ENCODE measurements at regions not wholly inside any gene's neighbourhood (a gene's known extent, or its start where the extent isn't known, plus 50 kb on each side); places are given as distances from the start of the nearest gene placed in this dataset.
"Not testable (repeated sequence)": the region's sequence is repeated elsewhere in the genome, so short reads cannot be mapped to it uniquely, and the experiment has no call there.

GRCh38 chr13:90448466-90449037 is 898.9 kb upstream of the MIR17HG start:
- peak; percentile 15 for DNase-seq (ENCODE audit: low read depth)

- DNase-seq (ENCODE audit: low read depth) = no peak
These were observed 894.1 kb upstream of the MIR17HG start for GRCh38 chr13:90453342-90453741.

DNA sequence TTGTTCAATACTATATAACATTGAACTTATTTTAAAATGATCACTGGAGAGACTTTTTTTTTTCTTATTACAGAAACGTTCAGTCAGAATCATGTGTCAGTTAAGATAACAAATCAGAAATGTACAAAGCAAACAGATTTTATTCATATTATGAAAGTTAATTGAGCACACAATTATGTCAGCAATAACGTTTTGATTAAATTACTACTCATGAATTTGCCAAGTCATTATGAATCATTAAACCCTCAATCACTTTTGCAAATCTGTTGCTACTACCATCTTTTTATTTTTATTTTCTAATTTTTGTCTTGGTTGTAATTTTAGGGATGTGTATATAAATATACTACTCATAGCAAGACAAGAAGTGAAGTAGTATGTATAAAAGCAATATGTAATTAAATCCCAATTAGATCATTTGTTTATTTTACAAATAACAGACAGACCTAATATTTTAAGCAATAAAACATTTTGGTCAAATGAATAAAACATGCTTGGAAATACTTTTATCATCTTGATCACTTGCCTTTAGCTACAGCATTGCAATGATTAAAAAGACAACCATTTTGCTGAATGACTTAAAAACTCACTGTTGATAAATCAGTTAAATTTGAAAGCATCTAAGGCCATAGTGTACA is 893.4 kb upstream of the MIR17HG start:
- no peak for DNase-seq (ENCODE audit: low read depth)

- DNase-seq (ENCODE audit: low read depth) = no peak
These were observed 892.4 kb upstream of the MIR17HG start for GRCh38 chr13:90455067-90455466.

DNA sequence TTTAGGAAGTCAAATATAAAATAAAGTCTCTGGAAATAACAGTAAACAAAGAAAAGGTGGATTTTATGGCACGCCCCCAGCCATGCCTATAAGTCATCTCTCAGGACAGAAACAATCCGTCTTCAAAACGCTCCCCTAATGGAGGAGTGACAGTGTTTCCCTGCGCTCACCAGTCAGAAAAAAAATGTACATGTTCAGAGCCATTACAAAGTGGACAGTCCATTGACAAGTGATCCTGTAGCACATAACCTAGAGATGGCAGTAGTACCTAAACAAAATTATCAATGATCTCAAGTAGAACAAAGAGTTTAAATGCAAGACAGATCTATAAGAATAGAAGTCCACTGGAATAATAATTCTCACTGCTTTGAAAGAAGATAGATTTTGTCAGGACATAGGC is 891.7 kb upstream of the MIR17HG start:
- peak; percentile 14 for DNase-seq (ENCODE audit: low read depth)

DNA sequence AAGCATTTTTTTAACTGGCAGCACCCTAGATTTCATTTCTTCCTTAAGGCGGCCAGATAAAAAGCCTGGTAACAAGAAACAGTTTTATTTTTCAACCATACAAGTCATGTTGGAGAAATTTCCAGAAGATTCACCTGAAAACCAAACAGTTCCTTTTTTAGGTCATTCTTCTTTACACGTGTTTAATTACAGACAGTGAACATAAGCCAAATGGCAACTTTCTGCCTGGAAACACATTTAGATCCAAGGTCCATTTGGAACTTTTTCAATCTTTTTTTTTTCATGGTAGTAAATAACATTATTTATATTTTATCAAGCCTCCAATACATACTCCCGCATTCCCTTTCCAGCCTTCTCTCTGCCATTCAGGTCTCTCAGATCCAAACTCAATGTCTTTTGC is 886.1 kb upstream of the MIR17HG start:
- no peak for DNase-seq (ENCODE audit: low read depth)

GRCh38 chr13:90477216-90477615 is 870.3 kb upstream of the MIR17HG start:
- no peak for DNase-seq (ENCODE audit: low read depth)

DNA sequence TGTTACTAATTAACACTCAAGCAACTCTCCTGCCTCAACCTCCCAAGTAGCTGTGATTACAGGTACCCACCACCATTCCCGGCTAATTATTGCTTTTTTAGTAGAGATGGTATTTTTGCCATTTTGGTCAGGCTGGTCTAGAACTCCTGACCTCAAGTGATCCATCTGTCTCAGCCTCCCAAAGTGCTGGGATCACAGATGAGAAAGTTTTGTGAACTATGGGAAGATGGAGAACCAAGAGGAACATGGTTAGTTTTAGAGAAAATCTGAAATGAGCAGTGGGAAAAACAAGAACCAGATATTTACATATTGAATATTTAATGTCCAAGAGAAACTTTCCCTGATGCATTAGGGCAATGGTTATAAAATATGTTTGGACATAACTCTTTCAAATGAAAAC is 863.6 kb upstream of the MIR17HG start:
- no peak for DNase-seq (ENCODE audit: low read depth)

DNA sequence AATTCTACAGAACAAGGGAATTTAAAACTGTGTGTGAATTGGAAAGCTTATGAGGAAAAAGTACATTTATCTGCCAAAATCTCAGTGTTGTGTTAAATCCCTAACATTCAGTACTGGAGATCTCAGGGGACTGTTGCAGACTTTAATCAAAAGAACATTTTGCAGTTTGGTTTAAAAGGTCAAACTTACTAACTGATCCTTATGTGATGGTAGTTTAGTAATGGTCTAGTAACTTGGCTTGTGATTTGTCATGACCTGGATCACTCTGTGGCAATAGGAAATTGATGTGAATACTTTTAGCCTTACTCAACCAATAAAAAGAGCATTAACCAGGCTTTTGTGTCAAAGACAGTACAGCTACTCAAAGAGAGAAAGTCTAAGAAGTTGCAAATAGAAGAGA is 862.1 kb upstream of the MIR17HG start:
- DNase-seq (ENCODE audit: low read depth) = peak; percentile 71

GRCh38 chr13:90492872-90493271 is 854.6 kb upstream of the MIR17HG start:
- DNase-seq (ENCODE audit: low read depth) = no peak

DNA sequence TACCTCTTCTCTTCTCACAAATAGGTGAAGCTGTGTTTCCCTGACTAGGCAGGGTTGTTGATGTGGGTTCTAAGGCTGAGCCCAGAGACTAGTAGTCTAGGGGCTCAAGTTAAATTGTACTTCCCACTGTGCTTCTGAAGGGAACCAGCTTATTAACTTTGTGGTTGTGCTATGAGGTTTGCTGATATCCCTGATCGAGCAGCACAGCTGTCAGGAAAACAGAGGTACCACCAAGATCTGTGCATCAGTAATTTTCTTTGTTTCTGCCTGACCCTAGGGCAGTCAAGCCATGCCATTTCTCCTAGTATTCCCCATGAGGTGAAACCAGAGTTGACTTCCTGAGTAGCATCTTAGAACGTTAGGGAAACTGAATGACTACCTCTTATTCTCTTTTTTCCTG is 853.8 kb upstream of the MIR17HG start:
- no peak for DNase-seq (ENCODE audit: low read depth)

DNA sequence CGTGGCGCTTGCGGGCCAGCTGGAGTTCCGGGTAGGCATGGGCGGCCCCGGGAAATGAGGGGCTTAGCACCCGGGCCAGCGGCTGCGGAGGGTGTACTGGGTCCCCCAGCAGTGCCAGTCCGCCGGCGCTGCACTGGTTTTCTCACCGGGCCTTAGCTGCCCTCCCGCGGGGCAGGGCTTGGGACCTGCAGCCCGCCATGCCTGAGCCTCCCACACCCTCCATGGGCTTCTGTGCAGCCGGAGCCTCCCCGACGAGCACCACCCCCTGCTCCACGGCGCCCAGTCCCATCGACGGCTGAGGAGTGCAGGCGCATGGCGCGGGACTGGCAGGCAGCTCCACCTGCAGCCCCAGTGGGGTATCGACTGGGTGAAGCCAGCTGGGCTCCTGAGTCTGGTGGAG is 852.6 kb upstream of the MIR17HG start:
- not testable (repeated sequence) for DNase-seq (ENCODE audit: low read depth)

DNA sequence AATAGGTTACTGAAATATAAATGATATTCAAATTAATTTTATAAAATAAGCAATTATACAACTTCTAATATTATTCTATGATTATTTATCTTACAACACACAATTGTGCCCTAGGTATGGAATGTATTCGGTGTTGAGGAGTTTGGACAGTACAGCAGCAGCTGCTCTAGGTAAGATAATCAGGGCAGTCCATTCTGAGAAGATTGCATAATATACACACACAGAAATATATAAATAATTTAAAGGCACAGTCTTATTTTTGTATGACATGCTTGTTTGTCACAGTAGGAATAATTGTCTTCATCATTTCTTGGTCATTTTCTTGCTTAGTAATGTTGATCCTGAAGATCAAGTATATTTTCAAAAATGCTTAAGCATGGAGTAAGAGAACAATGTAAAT is 849.4 kb upstream of the MIR17HG start:
- no peak for DNase-seq (ENCODE audit: low read depth)

GRCh38 chr13:90498816-90499215 is 848.7 kb upstream of the MIR17HG start:
- DNase-seq (ENCODE audit: low read depth) = no peak

DNA sequence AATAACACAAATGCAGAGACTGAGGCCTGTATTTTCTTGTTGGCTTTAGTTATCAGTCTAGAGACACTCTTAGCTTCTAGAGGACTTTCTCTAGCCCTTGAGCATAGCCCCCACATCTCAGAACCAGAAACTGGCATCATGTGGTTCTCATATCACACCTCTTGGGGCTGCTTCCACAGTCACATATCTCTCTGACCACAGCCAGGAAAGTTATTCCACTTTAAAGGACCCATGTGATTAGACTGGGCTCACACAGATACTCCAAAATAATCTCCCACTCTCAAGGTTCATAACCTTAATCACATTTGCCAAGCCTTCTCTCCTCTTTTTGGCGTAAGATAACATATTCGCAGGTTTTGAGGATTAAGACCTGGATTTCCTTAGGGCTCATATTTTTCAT is 846.9 kb upstream of the MIR17HG start:
- DNase-seq (ENCODE audit: low read depth) = no peak

DNA sequence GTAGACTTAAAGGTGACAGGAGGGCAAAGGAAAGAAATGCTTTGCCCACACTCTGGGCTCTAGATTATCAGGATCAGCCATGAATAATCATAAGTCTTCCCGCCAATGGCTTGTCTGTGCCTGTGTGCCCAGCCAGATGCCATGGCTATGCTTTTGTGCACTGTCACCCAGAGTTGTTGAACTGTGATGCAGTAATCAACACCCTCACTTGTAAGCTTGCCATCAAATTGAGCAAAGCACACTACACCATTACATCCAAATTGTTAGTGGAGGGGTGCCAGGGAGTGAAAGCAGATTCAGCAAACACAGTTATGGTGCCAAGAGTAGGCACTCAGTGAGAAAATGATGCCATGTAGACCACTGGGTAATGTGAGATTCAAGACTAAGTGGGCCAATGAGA is 845.3 kb upstream of the MIR17HG start:
- no peak for DNase-seq (ENCODE audit: low read depth)

DNA sequence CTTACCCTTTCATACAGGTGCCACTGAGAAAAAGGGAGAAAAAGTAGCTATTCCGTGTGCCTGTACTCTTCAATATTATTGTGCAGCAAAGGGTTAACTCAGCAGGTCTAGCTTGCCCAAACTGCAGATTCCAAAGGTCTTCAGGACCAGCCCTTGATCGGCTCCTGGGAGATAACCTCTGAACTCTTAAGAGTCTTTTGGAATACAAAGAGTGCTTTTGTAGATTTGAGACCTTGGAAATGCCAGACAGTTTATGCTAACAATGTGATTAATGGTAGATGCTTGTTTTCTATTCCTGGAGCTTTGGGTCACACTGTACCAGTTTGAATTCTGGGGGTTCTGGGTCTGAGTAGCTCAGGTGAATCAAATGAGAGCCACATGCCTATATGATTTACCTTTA is 844.7 kb upstream of the MIR17HG start:
- no peak for DNase-seq (ENCODE audit: low read depth)

DNA sequence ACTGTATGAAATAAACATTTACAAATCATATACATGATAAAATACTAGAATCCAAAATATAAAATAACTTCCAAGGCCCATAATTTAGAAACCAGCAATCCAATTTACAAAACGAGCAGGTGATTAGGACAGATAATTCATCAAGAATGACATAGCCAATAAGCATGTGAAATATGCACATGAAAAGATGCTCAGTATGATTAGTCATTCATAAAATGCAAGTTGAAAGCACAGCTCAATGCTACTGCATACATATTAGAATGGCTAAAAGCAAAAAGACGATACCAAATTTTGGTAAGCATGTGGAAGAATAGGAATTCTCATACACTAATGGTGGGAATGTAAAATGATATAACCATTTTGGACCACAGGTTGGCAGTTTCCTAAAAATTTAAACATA is 837.2 kb upstream of the MIR17HG start:
- peak; percentile 19 for DNase-seq (ENCODE audit: low read depth)

- no peak for DNase-seq (ENCODE audit: low read depth)
These were observed 835.6 kb upstream of the MIR17HG start for GRCh38 chr13:90511903-90512302.

GRCh38 chr13:90514712-90515111 is 832.8 kb upstream of the MIR17HG start:
- DNase-seq (ENCODE audit: low read depth) = not testable (repeated sequence)

- DNase-seq (ENCODE audit: low read depth) = no peak
These were observed 829.1 kb upstream of the MIR17HG start for GRCh38 chr13:90518417-90518816.

DNA sequence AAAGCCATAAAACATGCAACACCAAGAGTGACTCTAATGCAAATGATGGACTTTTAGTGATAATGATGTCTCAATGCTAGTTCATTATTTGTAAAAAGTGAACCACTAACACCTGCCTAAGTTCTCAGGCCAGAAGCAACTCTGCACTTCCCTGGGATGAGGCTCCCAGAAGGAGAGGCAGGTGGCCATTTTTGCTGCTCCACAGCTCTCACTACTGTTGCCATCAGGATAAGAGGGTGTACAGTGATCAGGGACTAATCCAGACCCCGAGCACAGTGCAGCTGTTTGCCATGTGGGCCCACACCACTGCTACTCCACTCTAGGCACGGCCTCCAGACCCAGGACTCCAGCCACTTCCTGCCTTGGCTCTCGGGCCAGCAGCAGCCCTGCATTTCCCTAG is 828.3 kb upstream of the MIR17HG start:
- no peak for DNase-seq (ENCODE audit: low read depth)

- DNase-seq (ENCODE audit: low read depth) = no peak
These were observed 820.8 kb upstream of the MIR17HG start for GRCh38 chr13:90526711-90527110.

GRCh38 chr13:90531744-90532143 is 815.7 kb upstream of the MIR17HG start:
- no peak for DNase-seq (ENCODE audit: low read depth)

Data from amniotic epithelial cell (primary cell).